ENCODE measurements at regions not wholly inside any gene's neighbourhood (a gene's known extent, or its start where the extent isn't known, plus 50 kb on each side); places are given as distances from the start of the nearest gene placed in this dataset.

DNA sequence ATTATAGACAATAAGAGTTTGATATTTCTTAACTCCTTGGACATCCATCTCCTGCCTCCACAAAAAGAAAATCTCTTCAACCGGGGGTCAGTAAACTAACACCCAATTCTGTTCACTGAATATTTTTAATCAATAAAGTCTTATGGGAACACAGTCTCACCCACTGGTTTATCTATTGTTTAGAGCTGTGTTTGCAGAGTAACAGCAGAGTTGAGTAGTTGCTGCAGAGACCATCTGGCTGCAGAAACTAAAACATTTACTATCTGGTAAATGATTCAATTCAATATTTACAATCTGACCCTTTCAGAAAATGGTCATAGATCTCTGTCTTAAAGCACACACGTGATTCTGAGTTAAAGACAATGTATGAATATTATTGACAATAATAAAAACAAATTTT lies 94.0 kb downstream of the TMA16 start:
- Histone ChIP-seq H3K27ac (ENCODE audit: low read depth in 1 of 2, low read length in 2 of 2) (peak overlapping the region in 1 of 2 donors; percentile 82), H3K36me3 (replicated peaks in 1 of 2; ENCODE audit: control insufficient read depth in 1 of 2, insufficient read depth in 2 of 2, low read length in 2 of 2) (peaks cover 30 to 34% of the 10 kb centered on the region in 2 donors), H3K4me3 (replicated peaks in 1 of 3; ENCODE audit: low read depth in 2 of 3, low read length in 3 of 3) (peak overlapping the region in 1 of 3 experiments; percentile 28), H3K9me3 (replicated peaks in 1 of 2; ENCODE audit: control insufficient read depth in 1 of 2, insufficient read depth in 1 of 2, low read length in 2 of 2) (peaks cover 0 to 3% of the 10 kb centered on the region in 2 donors), H3K79me2 (ENCODE audit: insufficient read depth, low read length) (peaks cover 98% of the 10 kb centered on the region), H3K9ac (ENCODE audit: insufficient read depth, low read length, poor library complexity, severe bottlenecking) (no peak overlapping the region), H2AFZ (ENCODE audit: insufficient read depth, low read depth, low read length, poor library complexity, severe bottlenecking) (no peak overlapping the region), H4K20me1 (ENCODE audit: insufficient read depth, low read length) (peaks cover 93% of the 10 kb centered on the region), H3K4me2 (replicated peaks; ENCODE audit: extremely low read depth, low read length, poor library complexity, severe bottlenecking) (no peak overlapping the region), H3K4me1 (ENCODE audit: control insufficient read depth in 1 of 2, insufficient read depth in 2 of 2, low read length in 2 of 2) (peaks cover 52 to 66% of the 10 kb centered on the region in 2 donors), H3K27me3 (ENCODE audit: control insufficient read depth in 2 of 2, insufficient read depth in 2 of 2, low read length in 2 of 2) (no peaks in the 10 kb centered on the region)
- DNase-seq = no peak
- Mint-ChIP-seq H3K27me3 (ENCODE audit: low read depth in 3 of 3) (no peaks in the 10 kb centered on the region), H3K4me3 (no peak overlapping the region), H3K36me3 (peaks cover 44 to 64% of the 10 kb centered on the region in 2 donors), H3K4me1 (peaks cover 52% of the 10 kb centered on the region), H3K27ac (peak overlapping the region in 6 of 7 donors; percentile 28 to 92 (median 54)), H3K9me3 (peaks cover 2 to 5% (median 5%) of the 10 kb centered on the region in 7 donors)
- no CpG with 5 or more reads among the region's 2 CpGs for WGBS (ENCODE audit: insufficient coverage)
- TF ChIP-seq, protein P1, sequence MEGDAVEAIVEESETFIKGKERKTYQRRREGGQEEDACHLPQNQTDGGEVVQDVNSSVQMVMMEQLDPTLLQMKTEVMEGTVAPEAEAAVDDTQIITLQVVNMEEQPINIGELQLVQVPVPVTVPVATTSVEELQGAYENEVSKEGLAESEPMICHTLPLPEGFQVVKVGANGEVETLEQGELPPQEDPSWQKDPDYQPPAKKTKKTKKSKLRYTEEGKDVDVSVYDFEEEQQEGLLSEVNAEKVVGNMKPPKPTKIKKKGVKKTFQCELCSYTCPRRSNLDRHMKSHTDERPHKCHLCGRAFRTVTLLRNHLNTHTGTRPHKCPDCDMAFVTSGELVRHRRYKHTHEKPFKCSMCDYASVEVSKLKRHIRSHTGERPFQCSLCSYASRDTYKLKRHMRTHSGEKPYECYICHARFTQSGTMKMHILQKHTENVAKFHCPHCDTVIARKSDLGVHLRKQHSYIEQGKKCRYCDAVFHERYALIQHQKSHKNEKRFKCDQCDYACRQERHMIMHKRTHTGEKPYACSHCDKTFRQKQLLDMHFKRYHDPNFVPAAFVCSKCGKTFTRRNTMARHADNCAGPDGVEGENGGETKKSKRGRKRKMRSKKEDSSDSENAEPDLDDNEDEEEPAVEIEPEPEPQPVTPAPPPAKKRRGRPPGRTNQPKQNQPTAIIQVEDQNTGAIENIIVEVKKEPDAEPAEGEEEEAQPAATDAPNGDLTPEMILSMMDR (IDR thresholded peaks at IDR 0.05) = no peak
- intact Hi-C loops (cut with micrococcal nuclease) = no loop called here

GRCh38 chr4:163590103-163590502 lies 95.6 kb downstream of the TMA16 start:
- Histone ChIP-seq H3K9ac (ENCODE audit: insufficient read depth, low read length, poor library complexity, severe bottlenecking) (peak overlapping the region; percentile 20), H3K27me3 (ENCODE audit: control insufficient read depth in 2 of 2, insufficient read depth in 2 of 2, low read length in 2 of 2) (no peaks in the 10 kb centered on the region), H2AFZ (ENCODE audit: insufficient read depth, low read depth, low read length, poor library complexity, severe bottlenecking) (no peak overlapping the region), H3K4me1 (ENCODE audit: control insufficient read depth in 1 of 2, insufficient read depth in 2 of 2, low read length in 2 of 2) (peaks cover 67 to 82% of the 10 kb centered on the region in 2 donors), H3K9me3 (replicated peaks in 1 of 2; ENCODE audit: control insufficient read depth in 1 of 2, insufficient read depth in 1 of 2, low read length in 2 of 2) (peaks cover 0 to 3% of the 10 kb centered on the region in 2 donors), H3K36me3 (replicated peaks in 1 of 2; ENCODE audit: control insufficient read depth in 1 of 2, insufficient read depth in 2 of 2, low read length in 2 of 2) (peaks cover 17 to 29% of the 10 kb centered on the region in 2 donors), H4K20me1 (ENCODE audit: insufficient read depth, low read length) (peaks cover 90% of the 10 kb centered on the region), H3K79me2 (ENCODE audit: insufficient read depth, low read length) (peaks cover 98% of the 10 kb centered on the region), H3K4me2 (replicated peaks; ENCODE audit: extremely low read depth, low read length, poor library complexity, severe bottlenecking) (peak overlapping the region; percentile 48), H3K4me3 (replicated peaks in 1 of 3; ENCODE audit: low read depth in 2 of 3, low read length in 3 of 3) (peak overlapping the region in 1 of 3 experiments; percentile 41), H3K27ac (ENCODE audit: low read depth in 1 of 2, low read length in 2 of 2) (peak overlapping the region in 1 of 2 donors; percentile 82)
- peaks cover 62% of the 10 kb centered on the region for H3K4me1 Mint-ChIP-seq
- H3K27me3 Mint-ChIP-seq (ENCODE audit: low read depth in 3 of 3) = peaks cover 0 to 1% (median 0%) of the 10 kb centered on the region in 3 donors
- TF ChIP-seq, protein P1 (IDR thresholded peaks at IDR 0.05) = no peak
- WGBS (ENCODE audit: insufficient coverage) = no CpG with 5 or more reads among the region's 1 CpG
- peaks cover 2 to 5% (median 5%) of the 10 kb centered on the region in 7 donors for H3K9me3 Mint-ChIP-seq
- H3K4me3 Mint-ChIP-seq = peak overlapping the region in 1 of 2 donors; percentile 42
- peak in 1 of 3 donors; percentile 25 for DNase-seq
- intact Hi-C loops (cut with micrococcal nuclease) = loop anchor here in 1 of 2 donors (5.0 kb wide), 1 partner anchor 33 kb away; no protein-coding TSS in a partner anchor
- H3K36me3 Mint-ChIP-seq = peaks cover 36 to 59% of the 10 kb centered on the region in 2 donors
- H3K27ac Mint-ChIP-seq = peak overlapping the region; percentile 86 to 92 (median 88)

Data from CD14-positive monocyte (primary cell).